ENCODE measurements at regions not wholly inside any gene's neighbourhood (a gene's known extent, or its start where the extent isn't known, plus 50 kb on each side); places are given as distances from the start of the nearest gene placed in this dataset.

DNA sequence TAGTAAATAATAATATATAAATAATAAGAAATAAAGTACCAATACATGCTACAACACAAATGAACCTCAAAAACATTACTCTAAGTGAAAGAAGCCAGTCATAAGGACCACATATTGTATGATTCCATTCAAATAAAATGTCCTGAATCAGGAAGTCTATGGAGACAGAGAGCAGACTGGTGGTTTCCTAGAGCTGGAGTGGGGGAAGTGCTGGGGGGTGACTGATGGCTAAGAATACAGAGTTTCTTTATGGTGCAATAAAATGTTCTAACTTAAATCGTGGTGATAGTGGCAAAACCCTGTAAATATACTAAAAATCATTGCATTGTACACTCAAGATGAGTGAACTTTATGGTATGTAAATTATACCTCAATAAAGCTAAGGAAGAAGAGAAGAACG, 376.5 kb downstream of the BUD13 start:
- TF ChIP-seq, protein P1, sequence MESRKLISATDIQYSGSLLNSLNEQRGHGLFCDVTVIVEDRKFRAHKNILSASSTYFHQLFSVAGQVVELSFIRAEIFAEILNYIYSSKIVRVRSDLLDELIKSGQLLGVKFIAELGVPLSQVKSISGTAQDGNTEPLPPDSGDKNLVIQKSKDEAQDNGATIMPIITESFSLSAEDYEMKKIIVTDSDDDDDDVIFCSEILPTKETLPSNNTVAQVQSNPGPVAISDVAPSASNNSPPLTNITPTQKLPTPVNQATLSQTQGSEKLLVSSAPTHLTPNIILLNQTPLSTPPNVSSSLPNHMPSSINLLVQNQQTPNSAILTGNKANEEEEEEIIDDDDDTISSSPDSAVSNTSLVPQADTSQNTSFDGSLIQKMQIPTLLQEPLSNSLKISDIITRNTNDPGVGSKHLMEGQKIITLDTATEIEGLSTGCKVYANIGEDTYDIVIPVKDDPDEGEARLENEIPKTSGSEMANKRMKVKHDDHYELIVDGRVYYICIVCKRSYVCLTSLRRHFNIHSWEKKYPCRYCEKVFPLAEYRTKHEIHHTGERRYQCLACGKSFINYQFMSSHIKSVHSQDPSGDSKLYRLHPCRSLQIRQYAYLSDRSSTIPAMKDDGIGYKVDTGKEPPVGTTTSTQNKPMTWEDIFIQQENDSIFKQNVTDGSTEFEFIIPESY (IDR thresholded peaks at IDR 0.05; ENCODE audit: borderline replicate concordance, low read depth) = no peak
- TF ChIP-seq, protein P2, sequence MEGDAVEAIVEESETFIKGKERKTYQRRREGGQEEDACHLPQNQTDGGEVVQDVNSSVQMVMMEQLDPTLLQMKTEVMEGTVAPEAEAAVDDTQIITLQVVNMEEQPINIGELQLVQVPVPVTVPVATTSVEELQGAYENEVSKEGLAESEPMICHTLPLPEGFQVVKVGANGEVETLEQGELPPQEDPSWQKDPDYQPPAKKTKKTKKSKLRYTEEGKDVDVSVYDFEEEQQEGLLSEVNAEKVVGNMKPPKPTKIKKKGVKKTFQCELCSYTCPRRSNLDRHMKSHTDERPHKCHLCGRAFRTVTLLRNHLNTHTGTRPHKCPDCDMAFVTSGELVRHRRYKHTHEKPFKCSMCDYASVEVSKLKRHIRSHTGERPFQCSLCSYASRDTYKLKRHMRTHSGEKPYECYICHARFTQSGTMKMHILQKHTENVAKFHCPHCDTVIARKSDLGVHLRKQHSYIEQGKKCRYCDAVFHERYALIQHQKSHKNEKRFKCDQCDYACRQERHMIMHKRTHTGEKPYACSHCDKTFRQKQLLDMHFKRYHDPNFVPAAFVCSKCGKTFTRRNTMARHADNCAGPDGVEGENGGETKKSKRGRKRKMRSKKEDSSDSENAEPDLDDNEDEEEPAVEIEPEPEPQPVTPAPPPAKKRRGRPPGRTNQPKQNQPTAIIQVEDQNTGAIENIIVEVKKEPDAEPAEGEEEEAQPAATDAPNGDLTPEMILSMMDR (IDR thresholded peaks at IDR 0.05) = no peak
- TF ChIP-seq TEAD4 (IDR thresholded peaks at IDR 0.05; ENCODE audit: borderline replicate concordance, insufficient read depth) = no peak
- TF ChIP-seq, protein P3, sequence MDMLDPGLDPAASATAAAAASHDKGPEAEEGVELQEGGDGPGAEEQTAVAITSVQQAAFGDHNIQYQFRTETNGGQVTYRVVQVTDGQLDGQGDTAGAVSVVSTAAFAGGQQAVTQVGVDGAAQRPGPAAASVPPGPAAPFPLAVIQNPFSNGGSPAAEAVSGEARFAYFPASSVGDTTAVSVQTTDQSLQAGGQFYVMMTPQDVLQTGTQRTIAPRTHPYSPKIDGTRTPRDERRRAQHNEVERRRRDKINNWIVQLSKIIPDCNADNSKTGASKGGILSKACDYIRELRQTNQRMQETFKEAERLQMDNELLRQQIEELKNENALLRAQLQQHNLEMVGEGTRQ (IDR thresholded peaks at IDR 0.05; ENCODE audit: borderline replicate concordance, low read depth, low read length) = no peak
- TF ChIP-seq RFX5 (IDR thresholded peaks at IDR 0.05; ENCODE audit: low read length) = no peak
- TF ChIP-seq, protein P4, sequence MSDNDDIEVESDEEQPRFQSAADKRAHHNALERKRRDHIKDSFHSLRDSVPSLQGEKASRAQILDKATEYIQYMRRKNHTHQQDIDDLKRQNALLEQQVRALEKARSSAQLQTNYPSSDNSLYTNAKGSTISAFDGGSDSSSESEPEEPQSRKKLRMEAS (IDR thresholded peaks at IDR 0.05; ENCODE audit: low read depth) = no peak
- TF ChIP-seq NRF1 (IDR thresholded peaks at IDR 0.05; ENCODE audit: low read depth, low read length) = no peak
- no peak for TF ChIP-seq EZH2phosphoT487 (IDR thresholded peaks at IDR 0.05; ENCODE audit: borderline replicate concordance, low read depth)

Measured in SK-N-SH (cell line).